RPMI7951 (cell line): ENCODE measurements at regions not wholly inside any gene's neighbourhood (a gene's known extent, or its start where the extent isn't known, plus 50 kb on each side); places are given as distances from the start of the nearest gene placed in this dataset.

Experiments used
- DNase-seq: peaks from one replicate; pipeline ENCODE4 v3.0.0-alpha.2; 2012; ENCODE audit warnings: low read depth

DNA sequence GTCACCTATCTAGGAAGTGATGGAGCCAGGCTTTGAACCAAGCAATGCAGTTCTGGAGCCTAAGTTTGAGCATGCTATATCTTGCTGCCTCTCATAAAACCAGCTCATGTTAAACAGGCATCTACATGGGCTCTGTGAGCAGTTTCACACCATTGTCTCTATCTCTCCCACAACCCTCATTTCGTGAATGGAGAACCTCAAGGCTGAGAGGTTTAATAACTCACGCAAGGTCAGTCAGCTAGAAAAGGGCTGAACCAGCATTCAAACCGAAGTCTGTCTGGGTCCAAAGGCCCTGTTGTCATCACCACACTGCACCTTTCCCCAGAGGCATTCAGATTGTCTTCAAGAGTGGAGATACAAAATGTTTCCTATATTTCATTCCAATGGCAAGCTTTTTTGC, 369.2 kb downstream of the MID1IP1 start:
- no peak for DNase-seq

DNA sequence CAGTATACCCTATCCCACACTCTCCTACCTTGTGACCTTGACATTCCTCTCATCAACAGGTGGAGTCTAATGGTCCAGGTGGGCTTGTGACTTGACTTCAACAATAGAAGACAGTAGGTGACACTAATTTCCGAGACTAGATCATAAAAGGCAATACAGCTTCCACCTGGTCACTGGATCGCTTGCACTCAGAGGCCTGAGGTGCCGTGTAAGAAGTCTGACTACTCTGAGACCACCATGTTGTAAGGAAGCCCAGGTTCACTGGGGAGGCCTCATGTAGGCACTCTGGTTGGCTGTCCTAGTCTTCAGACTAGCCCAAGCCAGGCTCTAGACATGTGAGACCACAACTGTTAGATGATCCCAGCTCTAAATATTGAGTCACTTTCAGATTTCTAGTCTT, 370.4 kb downstream of the MID1IP1 start:
- no peak for DNase-seq

DNA sequence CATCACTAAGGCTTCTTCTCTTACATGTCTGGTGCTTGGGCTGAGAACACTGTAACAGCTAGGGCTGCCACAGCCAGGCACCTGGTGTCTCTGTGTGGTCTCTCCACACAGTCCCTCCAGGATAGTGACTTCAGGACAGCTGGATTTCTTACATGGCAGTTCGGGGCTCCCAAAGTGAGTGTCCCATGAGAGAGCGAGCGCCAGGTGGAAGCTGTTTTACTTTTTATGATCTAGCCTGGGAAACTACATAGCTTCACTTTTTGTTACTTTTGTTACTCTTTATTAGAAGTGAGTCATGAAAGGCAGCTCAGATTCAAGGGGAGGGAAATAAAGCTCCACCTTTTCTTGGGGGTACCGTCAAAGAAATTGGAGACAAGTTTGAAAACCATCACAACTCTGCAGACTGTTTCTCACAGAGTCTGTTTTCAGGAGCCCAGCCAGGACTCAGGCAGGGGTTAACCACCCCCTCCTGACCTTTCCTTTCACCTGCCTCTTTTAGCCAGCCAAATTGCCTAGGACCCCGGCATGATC, 373.0 kb downstream of the MID1IP1 start:
- DNase-seq: no peak

DNA sequence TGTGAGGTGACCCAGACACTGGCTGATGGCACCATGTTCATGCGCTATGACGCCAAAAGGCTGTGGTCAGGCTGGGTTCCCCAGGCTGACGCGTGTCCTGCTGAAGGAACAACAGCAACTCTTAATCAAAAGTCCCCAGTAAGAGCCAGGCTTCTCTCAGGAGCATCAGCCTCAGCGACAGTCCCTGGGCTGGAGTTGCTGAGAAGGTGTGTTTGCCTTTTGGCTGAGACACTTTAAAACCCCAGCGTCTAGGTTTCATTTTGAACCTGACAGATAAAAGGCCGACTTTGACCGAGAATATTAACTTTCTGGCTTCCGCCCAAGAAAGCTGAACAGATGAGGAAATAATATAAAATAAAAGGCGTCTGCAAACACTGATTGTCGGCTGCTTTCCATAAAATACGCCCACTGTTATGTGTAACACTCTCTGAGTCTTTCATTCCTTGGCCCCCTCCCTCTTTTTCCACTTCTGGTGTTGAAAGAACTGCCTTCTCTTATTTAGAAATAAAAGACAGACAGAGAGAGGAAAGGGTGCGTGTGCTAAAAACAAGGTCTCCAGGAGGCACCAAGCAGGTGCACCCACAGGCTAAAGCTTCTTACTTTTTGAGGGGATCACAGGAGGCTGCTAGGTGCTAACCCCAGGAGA, 373.6 kb downstream of the MID1IP1 start:
- DNase-seq: no peak

DNA sequence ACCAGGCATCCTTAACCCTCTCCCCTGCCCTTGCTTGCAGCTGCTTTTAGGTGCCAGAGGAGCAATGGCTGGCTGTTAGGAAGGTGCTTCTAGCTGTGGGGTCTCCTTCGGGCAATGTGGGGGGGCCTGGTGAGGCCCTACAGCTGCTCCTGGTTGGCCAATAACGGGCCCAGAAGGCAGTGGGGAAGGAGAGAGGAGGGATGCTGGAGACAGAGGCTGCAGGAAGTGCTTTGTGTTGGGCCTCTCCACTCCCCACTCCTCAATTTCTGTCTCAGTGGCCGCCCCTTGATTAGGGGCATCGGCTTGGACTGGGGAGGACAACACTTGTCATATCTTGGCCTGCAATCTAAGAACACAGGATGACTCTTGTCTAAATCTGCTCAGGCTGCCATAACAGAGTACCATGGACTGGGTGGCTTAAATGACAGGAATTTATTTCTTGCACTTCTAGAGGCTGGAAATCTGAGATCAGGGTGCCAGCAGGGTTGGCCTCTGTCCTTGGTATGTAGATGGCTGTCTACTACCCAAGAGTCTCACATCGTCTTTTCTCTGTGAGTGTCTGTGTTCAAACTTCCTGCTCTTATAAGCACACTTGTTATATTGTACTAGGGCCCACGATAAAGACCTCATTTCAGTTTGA, 374.3 kb downstream of the MID1IP1 start:
- no peak for DNase-seq

DNA sequence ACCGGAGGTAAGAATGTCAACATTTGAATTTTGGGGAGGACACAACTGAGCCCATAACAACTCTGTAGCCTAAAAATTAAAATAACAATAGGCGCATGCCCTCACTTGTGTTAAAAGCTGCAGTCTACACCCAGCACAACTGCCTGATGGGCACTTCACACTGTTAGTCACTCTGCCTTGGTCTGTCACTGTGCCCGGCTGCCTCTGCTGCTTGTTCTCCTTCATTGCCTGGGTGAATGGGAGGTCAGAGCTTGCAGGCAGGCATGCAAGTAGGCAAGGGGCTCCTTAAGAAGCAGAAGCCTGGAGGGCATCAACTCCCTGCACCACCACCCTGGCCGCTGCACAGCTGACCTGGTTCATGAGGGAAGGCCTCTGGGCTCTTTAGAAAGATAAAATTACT, 374.8 kb downstream of the MID1IP1 start:
- DNase-seq: no peak

DNA sequence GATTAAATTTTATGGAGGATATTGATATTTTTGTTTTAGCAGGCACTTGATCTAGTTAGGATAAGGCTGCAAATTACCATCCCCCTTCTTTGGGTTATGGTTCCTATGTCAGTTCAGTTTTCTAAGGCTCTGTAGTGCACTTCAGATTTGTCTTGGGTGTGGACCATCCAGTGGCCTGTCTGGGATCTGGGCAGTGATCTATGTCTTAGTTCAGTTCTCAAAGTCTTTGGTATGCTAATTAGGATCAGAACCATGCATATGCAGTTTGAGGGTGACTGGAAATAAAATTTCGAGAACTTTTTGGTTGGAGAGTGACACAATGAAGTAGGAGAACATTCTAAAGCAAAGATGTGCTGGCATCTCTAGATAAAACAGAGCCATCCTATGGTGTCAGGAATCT, 388.2 kb downstream of the MID1IP1 start:
- DNase-seq: no peak

DNA sequence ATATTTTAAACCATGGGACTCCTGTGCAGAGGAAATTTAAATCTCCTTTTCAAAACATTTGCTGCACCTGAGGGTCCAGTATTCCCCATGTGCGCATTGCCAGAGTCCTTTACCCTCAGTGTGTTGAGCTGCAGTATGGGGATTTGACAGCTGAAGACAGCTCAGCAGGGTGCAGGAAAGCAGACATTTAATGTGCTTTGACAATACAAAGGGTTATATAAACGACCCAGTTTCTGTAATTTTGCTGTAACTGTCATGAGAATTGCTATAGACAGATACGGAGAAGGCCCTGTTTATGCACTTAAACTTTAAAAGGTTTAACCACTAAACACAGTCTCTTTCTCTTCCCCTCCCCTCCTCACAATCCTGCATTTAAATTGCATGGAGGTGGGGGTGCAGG, 393.4 kb downstream of the MID1IP1 start:
- no peak for DNase-seq

DNA sequence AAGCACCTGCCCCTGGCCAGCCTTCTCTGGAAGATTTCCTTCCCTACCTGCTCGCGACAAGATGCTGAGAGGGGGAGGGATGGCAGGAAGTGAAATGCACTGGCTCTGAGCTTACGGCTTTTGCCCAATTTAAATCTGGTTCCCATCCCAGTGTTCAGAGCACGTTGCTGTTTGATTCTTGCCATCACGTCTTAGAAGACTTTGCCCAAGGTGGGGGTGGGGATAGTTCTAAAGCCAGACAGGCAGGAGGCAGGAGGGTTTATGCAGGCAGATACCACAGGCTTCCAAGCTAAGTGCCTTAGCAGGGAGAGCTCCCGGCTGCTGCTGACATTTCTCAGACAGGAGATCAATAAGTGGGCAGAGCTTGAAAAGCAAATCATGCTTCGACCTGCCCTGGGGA, 393.9 kb downstream of the MID1IP1 start:
- no peak for DNase-seq

DNA sequence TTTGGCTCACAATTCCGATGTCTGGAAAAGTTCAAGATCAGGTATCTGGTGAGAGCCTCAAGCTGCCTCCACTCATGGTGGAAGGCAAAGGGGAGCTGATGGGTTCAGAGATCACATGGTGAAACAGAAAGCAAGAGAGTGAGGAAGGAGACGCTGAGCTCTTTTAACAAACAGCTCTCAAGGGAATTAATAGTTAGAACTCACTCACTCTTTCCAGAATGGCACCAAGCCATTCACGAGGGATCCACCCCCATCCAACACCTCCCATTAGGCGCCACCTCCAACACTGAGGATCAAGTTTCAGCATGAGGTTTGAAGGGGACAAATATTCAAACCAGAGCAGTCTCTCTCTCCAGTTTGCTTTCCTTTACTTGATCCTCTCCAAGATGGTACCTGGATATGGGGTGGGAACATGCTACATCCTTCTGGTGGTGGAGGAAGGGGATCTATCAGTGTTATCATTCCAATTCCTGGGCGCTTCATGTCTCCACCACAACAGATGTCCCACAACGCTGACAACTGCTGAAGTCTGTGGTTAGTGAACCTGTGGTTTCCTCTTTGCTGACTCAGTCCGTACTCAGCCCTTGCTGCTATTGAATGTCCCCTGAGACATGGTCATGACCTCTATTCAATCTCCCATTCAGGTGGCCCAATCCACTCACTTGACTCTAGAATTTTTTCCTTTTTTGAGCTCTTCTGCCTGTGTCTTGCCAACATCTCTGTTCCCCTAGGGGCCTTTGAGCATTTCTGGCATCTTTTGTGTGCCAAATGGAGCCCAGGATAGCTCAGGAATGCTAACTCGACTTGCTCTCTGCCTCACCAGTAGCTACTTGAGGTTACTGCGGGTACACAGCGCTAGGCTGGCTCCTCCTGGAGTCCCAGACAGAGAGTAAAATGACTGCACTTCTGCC, 395.2 kb downstream of the MID1IP1 start:
- peak; percentile 99 for DNase-seq

DNA sequence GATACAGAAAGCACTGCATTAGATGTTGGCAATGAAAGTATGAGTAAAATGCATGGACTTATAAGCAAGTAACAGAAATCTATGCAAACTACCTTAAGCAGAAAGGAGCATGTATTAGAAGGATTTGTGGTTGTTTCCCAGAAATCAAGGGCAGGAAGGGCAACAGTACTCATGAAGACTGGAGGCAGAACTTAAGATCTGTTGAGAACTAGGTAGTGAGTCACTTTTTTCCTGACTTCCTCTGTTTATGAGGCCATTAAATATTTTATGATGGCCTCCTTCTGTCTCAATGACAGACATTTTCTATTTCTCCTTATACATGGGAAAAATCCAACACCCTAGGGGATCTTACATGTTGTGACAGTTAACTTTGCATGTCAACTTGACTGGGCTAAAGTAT, 398.2 kb downstream of the MID1IP1 start:
- DNase-seq: peak; percentile 42

DNA sequence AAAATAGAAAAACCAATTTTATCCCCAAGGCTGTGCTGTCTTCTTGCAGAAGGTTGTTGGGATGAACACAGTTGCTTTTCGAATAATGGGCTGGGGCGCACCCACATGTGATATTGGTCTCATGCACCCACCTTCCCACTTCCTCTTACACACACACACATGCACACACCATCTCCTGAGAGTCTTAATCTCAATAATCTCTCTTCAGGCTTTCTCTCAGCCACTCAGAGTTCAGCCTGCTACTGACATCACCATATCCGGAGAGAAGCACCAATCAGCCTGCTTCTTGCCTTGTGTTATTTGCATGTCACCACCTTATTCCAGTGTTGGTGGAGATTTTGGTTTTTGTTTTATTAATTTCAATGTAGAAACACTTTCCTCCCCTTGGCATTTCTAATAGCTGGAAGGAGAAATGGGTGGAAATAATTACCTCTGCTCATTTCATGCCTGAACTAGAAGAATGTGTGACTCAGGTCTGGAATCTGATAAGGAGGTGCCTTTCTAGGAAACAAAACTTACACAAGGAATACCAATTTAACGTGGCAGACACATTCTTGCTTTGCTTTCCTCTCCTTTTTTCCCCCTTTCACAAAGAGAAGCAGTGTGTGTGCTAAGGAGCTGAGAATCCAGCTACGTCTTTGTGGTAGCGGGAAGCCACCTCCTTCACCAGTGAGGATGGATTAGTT, 400.2 kb downstream of the MID1IP1 start:
- DNase-seq: peak; percentile 65

DNA sequence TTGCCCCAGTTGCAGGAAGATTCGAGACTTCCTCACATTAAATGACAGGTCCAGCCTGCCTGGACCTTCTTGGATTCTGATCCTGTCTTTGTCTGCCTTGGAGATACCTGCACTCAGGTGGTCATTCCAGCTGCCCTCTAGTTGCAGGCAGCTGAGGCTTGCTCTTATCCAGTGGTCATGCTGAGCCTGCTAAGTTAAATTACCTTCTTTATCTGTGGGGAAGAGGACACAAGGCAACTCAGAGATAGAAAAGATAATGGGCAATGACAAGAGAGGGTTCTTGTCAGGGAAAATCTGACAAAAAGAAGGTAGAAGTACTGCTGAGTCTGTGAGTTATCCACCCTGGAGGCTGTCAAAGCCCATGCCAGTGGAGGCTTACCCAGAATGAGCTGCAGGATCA, 401.4 kb downstream of the MID1IP1 start:
- no peak for DNase-seq

DNA sequence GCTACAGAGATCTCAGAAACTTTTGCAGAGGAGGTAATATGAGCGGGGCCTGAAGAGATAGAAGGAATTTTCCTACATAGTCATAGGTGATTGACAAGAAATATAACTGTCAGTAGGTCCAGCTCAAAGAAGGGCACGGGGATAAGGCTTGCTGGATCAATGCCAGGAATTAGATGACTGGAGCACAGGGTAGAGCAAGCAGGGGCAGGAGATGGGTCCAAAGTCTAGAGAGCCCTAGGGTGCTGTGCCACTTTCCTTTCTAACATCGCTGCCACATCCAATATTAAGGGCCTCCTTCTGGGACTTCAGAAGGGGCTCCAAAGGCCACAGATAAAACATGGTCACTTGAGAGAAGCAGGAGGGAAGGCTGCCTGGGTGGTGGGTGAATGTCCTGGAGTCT, 402.2 kb downstream of the MID1IP1 start:
- DNase-seq: no peak

DNA sequence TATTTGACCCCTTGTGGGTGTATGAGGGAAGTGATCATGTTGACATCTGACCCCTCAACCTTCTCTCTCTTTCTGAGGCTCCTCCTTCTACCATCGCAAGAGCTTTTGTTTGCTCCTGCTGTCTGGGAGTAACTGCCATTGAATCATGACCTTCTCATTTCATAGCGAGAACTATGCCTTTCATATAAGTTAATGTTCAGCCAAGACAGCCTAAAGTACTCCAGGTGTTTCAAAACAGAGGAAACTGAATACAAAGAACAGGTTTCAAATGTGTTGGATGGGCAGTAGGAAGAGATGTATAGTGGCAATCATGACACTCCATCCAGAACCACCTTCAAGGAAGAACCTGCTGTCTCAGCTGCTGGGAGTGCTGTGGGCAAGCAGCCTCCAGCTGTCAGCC, 403.1 kb downstream of the MID1IP1 start:
- no peak for DNase-seq

DNA sequence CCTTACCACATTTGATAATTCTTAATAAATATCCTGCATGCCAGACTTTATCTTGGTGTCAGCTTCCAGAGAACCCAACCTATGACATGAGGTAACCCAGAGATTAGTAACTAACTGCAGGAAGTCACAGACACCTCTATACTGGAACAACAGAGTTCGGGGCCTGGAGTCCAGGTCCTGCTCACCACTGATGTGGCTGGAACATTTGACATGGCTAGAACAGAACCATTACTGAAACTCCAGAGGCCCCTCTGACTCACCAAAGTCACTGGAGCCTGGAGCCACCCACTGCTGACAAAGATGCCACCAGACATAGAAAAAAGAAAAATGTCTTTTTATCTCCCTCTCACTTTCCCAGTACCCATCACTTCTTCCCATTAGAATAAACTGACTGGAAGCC, 403.7 kb downstream of the MID1IP1 start:
- DNase-seq: peak; percentile 46

DNA sequence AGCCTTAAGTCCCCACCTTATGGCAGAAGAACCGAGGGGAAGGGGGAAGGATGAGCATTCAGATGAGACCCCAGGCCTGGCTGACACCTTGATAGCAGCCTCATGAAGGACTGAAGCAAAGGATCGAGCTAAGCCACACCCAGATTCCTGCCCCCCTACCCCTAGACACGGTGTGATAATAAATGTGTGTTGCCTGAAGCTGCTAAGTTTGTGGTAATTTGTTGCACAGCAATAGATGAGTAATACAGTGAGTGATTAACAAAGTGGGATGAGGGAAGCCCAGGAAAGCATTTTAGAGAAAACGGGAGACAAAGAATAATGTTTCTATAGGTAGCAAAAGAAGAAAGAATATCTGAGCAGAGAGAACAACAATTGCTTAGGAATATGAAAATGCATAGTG, 404.2 kb downstream of the MID1IP1 start:
- peak; percentile 58 for DNase-seq

DNA sequence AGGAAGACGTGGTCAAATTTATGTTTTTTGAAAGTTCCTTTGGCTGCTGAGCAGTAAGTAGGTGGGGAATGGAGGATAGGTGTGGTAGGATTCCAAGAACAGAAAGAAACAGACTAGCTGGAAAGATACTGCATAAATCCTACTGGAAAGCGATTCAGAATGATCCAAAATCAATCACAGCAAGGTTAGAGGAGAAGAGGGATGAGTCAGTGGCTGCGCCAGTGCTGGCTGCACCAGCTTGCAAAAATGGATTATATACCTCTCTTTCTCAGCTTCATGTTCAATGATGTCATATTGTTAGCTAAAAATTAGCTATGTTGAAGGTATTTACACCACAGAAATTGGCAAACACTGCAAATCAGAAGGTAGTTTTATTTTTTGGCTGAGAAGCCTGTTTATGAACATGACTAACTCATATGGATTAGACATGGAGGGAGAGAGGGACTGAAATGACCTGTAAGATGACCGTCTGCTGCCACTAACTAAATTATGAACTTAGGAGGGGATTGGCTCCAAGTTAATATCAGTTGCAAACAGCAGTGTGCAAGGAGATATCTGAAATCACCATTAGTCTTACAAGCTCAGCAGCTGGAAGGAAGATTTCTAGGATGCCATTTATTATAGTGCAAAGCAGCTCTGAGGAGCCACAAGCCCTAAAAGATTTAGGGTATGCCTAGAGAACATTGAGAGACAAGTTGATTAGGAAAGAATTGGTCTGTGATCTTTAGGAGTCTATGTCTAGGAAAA, 405.3 kb downstream of the MID1IP1 start:
- DNase-seq: no peak

DNA sequence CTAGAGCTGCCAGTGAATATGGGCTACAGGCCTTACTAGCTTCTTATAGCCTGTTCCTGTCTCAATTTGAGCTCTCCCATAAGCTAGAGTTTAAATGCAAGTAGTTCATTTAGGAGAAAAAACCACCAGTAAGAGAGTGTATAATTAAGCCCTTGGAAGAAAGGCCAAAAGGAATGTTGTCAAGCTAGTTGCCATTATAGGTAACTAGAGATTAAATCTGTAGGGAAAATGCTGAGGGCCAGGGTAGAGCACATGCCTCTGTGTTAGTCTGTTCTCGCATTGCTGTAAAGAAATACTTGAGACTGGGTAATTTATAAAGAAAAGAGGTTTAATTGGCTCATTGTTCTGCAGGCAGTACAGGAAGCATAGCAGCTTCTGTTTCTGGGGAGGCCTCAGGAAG, 410.2 kb downstream of the MID1IP1 start:
- no peak for DNase-seq

DNA sequence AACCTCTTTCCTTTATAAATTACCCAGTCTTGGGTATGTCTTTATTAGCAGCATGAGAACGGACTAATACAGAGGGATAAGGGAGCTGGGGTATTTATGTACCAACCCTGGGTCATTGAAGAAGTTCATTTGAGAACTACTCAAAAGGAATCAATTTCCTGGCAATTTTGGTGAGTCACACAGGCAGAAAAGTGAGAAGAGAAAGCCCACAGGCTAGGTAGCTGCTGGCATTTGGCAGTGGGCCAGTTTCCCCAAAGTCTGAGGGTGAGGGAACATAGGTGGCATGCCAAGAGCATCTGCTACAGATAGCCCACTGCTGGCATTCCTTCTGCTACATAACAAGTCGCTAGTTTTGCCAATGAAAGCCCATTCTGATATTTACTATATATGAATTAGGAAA, 411.2 kb downstream of the MID1IP1 start:
- peak; percentile 54 for DNase-seq

DNA sequence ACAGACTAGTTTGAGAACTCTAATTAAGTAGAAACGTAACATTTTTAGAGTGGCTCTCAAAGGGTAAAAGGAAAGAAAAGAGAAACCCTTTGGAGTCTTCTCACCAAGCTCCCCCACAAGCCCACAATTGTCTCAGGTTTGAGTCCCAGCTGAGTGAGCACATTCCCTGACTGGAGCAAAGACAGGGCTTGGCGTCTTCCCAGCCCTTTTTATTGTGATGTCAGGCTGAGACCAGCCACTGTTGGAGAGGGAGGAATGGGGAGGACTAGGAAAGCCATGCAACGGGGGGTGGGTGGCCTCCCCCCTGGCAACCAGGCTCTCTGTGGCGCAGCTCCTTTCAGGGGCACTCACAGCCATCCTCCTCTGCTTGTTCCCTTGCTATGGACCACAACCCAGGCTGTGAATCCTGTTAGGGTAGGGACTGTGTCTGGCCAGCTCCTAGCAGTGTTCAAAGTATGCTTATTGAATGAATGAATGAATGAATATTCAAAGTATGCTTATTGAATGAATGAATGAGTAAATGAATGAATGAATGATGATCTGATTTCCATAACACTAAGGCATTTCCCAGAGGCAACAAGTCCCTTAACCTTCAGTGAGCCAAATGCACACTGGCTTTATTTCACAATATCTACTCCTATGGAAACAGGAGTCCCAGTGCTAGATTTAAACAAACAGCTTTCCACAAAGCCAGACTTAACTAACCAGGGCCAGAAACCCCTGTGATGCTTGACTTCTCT, 413.3 kb downstream of the MID1IP1 start:
- peak; percentile 37 for DNase-seq
